OCI-LY7 (cell line): ENCODE measurements at regions not wholly inside any gene's neighbourhood (a gene's known extent, or its start where the extent isn't known, plus 50 kb on each side); places are given as distances from the start of the nearest gene placed in this dataset.

Source experiments
- BruUV-seq: library from RNA; stranded (reverse); fragments of 400-500 nt; replicated peaks from 2 replicates; lab custom pipeline; 2021; lab: Mats Ljungman, UMichigan
- CTCF ChIA-PET: fragments of 300-600 bp; sonication (Branson Sonifier 250); formaldehyde crosslinking; loops from one replicate; lab custom pipeline; 2022; ENCODE audit warnings: antibody characterized with exemption; ENCODE audit not compliant: unreplicated experiment; lab: Charles Lee
- POLR2A ChIA-PET: fragments of 300-600 bp; sonication (Branson Sonifier 250); formaldehyde crosslinking; loops from one replicate; lab custom pipeline; 2022; ENCODE audit warnings: antibody characterized with exemption; lab: Charles Lee
- DNase-seq: peaks from one replicate; pipeline ENCODE4 v3.0.0-alpha.2; 2015; ENCODE audit warnings: low spot score
- H2AFZ ChIP-seq: fragments of 200-600 bp; sonication (generic), shearing (Covaris generic); 2 replicates; pipeline ENCODE4 v1.6.1; 2014; ENCODE audit warnings: mild to moderate bottlenecking, antibody characterized with exemption, low read length, moderate library complexity
- H3K27ac ChIP-seq: fragments of 200-600 bp; sonication (generic); 2 replicates; pipeline ENCODE4 v1.5.1; 2014; ENCODE audit warnings: mixed run types, low read depth, mild to moderate bottlenecking, moderate library complexity, low read length, inconsistent platforms; ENCODE audit not compliant: poor library complexity, severe bottlenecking
- H3K36me3 ChIP-seq: fragments of 200-600 bp; sonication (generic); 2 replicates; pipeline ENCODE4 v1.6.1; 2014; ENCODE audit warnings: mild to moderate bottlenecking, antibody characterized with exemption, low read length, moderate library complexity, mixed read lengths; ENCODE audit not compliant: insufficient read depth
- H3K4me1 ChIP-seq: fragments of 200-600 bp; sonication (generic); 2 replicates; pipeline ENCODE4 v1.5.1; 2014; ENCODE audit warnings: mild to moderate bottlenecking, low read length; ENCODE audit not compliant: insufficient read depth, poor library complexity, severe bottlenecking
- H3K4me2 ChIP-seq: fragments of 200-600 bp; sonication (generic); 2 replicates; pipeline ENCODE4 v1.6.1; 2014; ENCODE audit warnings: mild to moderate bottlenecking, low read length
- H3K4me3 ChIP-seq: fragments of 200-600 bp; sonication (generic); 2 replicates; pipeline ENCODE4 v1.5.1; 2014; ENCODE audit warnings: mild to moderate bottlenecking, low read depth, low read length; ENCODE audit not compliant: poor library complexity, severe bottlenecking
- H3K79me2 ChIP-seq: fragments of 200-600 bp; sonication (generic); 2 replicates; pipeline ENCODE4 v1.6.1; 2016; ENCODE audit warnings: low read depth, mild to moderate bottlenecking, low read length, moderate library complexity, mixed read lengths; ENCODE audit not compliant: insufficient read depth
- H3K9me2 ChIP-seq: fragments of 200-600 bp; sonication (generic); 2 replicates; pipeline ENCODE4 v1.6.1; 2016; ENCODE audit warnings: mild to moderate bottlenecking, low read length, mixed read lengths; ENCODE audit not compliant: insufficient read depth
- H3K9me3 ChIP-seq: fragments of 200-600 bp; sonication (generic); 2 replicates; pipeline ENCODE4 v1.6.1; 2014; ENCODE audit warnings: mild to moderate bottlenecking, mixed run types, low read length, mixed read lengths
- H4K20me1 ChIP-seq: fragments of 200-600 bp; sonication (generic); 2 replicates; pipeline ENCODE4 v1.6.1; 2014; ENCODE audit warnings: mild to moderate bottlenecking, antibody characterized with exemption, low read length, moderate library complexity, mixed read lengths; ENCODE audit not compliant: insufficient read depth
- EZH2phosphoT487 ChIP-seq: fragments of 200-600 bp; sonication (generic); IDR thresholded peaks from 2 replicates; pipeline ENCODE4 v1.6.1; 2018; ENCODE audit warnings: low read depth, borderline replicate concordance, mild to moderate bottlenecking, mixed run types, antibody characterized with exemption, low read length, moderate library complexity, mixed read lengths
- intact Hi-C: fragments of 100-400 bp; cut with micrococcal nuclease; formaldehyde crosslinking; loops from one replicate; pipeline ENCODE4 v1.10.0; 2022; ENCODE audit not compliant: unreplicated experiment
- TF ChIP-seq, protein P1 (sequence below): fragments of 200-600 bp; sonication (generic); conservative IDR thresholded peaks from 2 replicates; pipeline ENCODE4 v1.5.1; 2014; ENCODE audit warnings: mild to moderate bottlenecking, antibody characterized with exemption, low read length, moderate library complexity, mixed read lengths

DNA sequence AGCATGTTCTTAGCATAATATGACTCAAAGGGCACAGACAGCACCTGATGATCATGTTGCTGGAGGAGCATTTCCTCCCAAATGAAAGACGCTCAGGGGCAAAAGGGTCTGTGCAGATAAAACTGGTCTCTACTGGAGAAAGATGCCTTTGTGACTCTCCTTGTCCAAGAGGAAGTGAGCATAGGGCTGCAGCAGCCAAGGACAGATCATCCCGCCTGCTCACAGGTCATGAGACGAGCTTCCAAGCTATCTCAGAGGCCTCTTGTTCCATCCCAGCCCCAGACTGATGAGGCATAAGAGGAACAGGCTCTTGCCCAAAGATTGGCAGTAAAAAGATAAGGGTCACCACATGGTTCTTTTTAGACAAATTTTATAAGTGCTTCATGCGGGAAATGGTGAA lies 141.8 kb downstream of the KATNIP start:
- Histone ChIP-seq H3K27ac (no peak overlapping the region), H4K20me1 (no peaks in the 10 kb centered on the region), H3K4me1 (no peaks in the 10 kb centered on the region), H3K4me3 (no peak overlapping the region), H3K9me2 (no peaks in the 10 kb centered on the region), H3K4me2 (no peak overlapping the region), H3K9me3 (no peaks in the 10 kb centered on the region), H3K36me3 (no peaks in the 10 kb centered on the region), H2AFZ (no peak overlapping the region), H3K79me2 (no peaks in the 10 kb centered on the region)
- POLR2A ChIA-PET, result no interaction called here
- CTCF ChIA-PET, result no interaction called here
- BruUV-seq, result no TSS peak
- no peak for TF ChIP-seq EZH2phosphoT487
- TF ChIP-seq, protein P1, sequence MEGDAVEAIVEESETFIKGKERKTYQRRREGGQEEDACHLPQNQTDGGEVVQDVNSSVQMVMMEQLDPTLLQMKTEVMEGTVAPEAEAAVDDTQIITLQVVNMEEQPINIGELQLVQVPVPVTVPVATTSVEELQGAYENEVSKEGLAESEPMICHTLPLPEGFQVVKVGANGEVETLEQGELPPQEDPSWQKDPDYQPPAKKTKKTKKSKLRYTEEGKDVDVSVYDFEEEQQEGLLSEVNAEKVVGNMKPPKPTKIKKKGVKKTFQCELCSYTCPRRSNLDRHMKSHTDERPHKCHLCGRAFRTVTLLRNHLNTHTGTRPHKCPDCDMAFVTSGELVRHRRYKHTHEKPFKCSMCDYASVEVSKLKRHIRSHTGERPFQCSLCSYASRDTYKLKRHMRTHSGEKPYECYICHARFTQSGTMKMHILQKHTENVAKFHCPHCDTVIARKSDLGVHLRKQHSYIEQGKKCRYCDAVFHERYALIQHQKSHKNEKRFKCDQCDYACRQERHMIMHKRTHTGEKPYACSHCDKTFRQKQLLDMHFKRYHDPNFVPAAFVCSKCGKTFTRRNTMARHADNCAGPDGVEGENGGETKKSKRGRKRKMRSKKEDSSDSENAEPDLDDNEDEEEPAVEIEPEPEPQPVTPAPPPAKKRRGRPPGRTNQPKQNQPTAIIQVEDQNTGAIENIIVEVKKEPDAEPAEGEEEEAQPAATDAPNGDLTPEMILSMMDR, result no peak
- intact Hi-C loops, result no loop called here
- no peak for DNase-seq

DNA sequence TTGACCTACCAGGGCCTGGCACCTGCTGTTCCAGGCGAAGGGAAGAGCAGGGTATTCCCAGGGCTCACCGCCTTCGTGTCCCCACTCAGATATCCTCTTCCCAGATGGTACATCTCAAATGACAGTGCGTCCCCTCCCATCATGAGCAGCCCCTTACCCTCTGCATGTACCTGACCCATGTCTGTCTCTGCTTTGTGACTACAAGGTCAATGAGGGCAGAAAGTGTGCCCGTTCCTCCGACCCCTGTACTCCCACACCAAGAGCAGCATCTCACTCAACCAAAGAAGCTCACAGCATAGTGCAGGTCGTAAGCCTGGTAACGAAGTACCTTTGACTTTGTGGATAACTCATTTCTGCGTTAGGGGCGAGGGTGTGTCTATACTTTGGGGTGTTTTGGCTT lies 142.6 kb downstream of the KATNIP start:
- Histone ChIP-seq H3K36me3 (no peaks in the 10 kb centered on the region), H3K79me2 (no peaks in the 10 kb centered on the region), H3K4me3 (no peak overlapping the region), H3K4me2 (no peak overlapping the region), H3K9me2 (no peaks in the 10 kb centered on the region), H3K27ac (no peak overlapping the region), H3K9me3 (no peaks in the 10 kb centered on the region), H4K20me1 (no peaks in the 10 kb centered on the region), H2AFZ (no peak overlapping the region), H3K4me1 (no peaks in the 10 kb centered on the region)
- DNase-seq, result no peak
- no TSS peak for BruUV-seq
- CTCF ChIA-PET, result no interaction called here
- POLR2A ChIA-PET, result no interaction called here
- TF ChIP-seq, protein P1, result no peak
- TF ChIP-seq EZH2phosphoT487, result no peak
- intact Hi-C loops, result no loop called here

DNA sequence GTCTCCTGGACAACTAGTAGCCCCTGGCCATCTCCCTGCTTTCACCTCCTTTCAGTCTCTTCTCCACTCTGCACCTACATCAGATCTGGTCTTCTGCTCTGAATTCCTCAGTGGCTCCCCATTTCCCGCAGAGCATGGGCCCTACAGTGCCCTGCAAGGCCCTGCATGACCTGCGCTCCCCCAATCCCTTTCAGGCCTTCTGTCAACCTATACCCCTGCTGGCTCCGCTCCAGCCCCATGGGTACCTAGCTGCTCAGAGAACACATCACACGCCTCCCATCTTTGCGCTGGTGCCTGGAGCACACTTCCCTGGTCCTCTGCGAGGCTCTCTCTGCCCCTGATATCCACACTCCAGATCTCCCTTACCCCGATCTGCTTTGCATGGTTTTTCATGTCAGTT lies 145.2 kb downstream of the KATNIP start:
- Histone ChIP-seq H3K4me2 (no peak overlapping the region), H3K27ac (no peak overlapping the region), H3K4me1 (no peaks in the 10 kb centered on the region), H3K79me2 (no peaks in the 10 kb centered on the region), H3K4me3 (no peak overlapping the region), H4K20me1 (no peaks in the 10 kb centered on the region), H3K36me3 (no peaks in the 10 kb centered on the region), H3K9me3 (no peaks in the 10 kb centered on the region), H3K9me2 (no peaks in the 10 kb centered on the region), H2AFZ (no peak overlapping the region)
- no TSS peak for BruUV-seq
- ChIA-PET CTCF (no interaction called here), POLR2A (no interaction called here)
- intact Hi-C loops, result no loop called here
- DNase-seq, result no peak
- TF ChIP-seq EZH2phosphoT487, result no peak
- TF ChIP-seq, protein P1, result no peak
